ENCODE measurements at regions not wholly inside any gene's neighbourhood (a gene's known extent, or its start where the extent isn't known, plus 50 kb on each side); places are given as distances from the start of the nearest gene placed in this dataset.

GRCh38 chr4:184320631-184321030, 103.0 kb upstream of the ENPP6 start:
- DNase-seq, result no peak
- Histone ChIP-seq H3K36me3 (ENCODE audit: insufficient read depth in 1 of 2, low read depth in 1 of 2) (no peaks in the 10 kb centered on the region), H3K27ac (no peak overlapping the region), H3K4me1 (no peaks in the 10 kb centered on the region), H3K27me3 (ENCODE audit: insufficient read depth in 3 of 3, low read length in 2 of 3) (no peaks in the 10 kb centered on the region), H3K4me3 (no peak overlapping the region), H3K9me3 (no peaks in the 10 kb centered on the region)
- intact Hi-C loops (cut with DNase I), result no loop called here
- TF ChIP-seq CTCF (IDR thresholded peaks at IDR 0.05), result no peak
- 86 to 88% (median 87%) methylated on average over 8 of the region's 8 CpGs for WGBS, 3 donors
- ATAC-seq, result no peak

- no peaks in the 10 kb centered on the region for H3K9me3 ChIP-seq
- no peak overlapping the region for H3K27ac ChIP-seq
- no peaks in the 10 kb centered on the region for H3K27me3 ChIP-seq (ENCODE audit: insufficient read depth in 3 of 3, low read length in 2 of 3)
- H3K4me1 ChIP-seq, result no peaks in the 10 kb centered on the region
- no peak overlapping the region for H3K4me3 ChIP-seq
- no peak for TF ChIP-seq CTCF (IDR thresholded peaks at IDR 0.05)
- no peaks in the 10 kb centered on the region for H3K36me3 ChIP-seq (ENCODE audit: insufficient read depth in 1 of 2, low read depth in 1 of 2)
- ATAC-seq (no peak), DNase-seq (no peak)
- 89 to 94% (median 93%) methylated on average over 8 of the region's 8 CpGs for WGBS, 3 donors
- intact Hi-C loops (cut with DNase I), result no loop called here
These were observed 101.2 kb upstream of the ENPP6 start for GRCh38 chr4:184318852-184319251.

GRCh38 chr4:184317234-184317918, 99.7 kb upstream of the ENPP6 start:
- DNase-seq (no peak), ATAC-seq (no peak)
- H3K27me3 ChIP-seq (ENCODE audit: insufficient read depth in 3 of 3, low read length in 2 of 3), result no peaks in the 10 kb centered on the region
- WGBS, 3 donors, result 78 to 88% (median 87%) methylated on average over 14 of the region's 14 CpGs
- H3K9me3 ChIP-seq, result no peaks in the 10 kb centered on the region
- no peak overlapping the region for H3K27ac ChIP-seq
- no peak overlapping the region for H3K4me3 ChIP-seq
- intact Hi-C loops (cut with DNase I), result no loop called here
- H3K4me1 ChIP-seq, result no peaks in the 10 kb centered on the region
- TF ChIP-seq CTCF (IDR thresholded peaks at IDR 0.05), result no peak
- no peaks in the 10 kb centered on the region for H3K36me3 ChIP-seq (ENCODE audit: insufficient read depth in 1 of 2, low read depth in 1 of 2)

- 89 to 91% (median 91%) methylated on average over 10 of the region's 10 CpGs for WGBS, 3 donors
- no peaks in the 10 kb centered on the region for H3K27me3 ChIP-seq (ENCODE audit: insufficient read depth in 3 of 3, low read length in 2 of 3)
- H3K4me3 ChIP-seq, result no peak overlapping the region
- no peak for TF ChIP-seq CTCF (IDR thresholded peaks at IDR 0.05)
- ATAC-seq (no peak), DNase-seq (no peak)
- intact Hi-C loops (cut with DNase I), result no loop called here
- H3K9me3 ChIP-seq, result no peaks in the 10 kb centered on the region
- H3K36me3 ChIP-seq (ENCODE audit: insufficient read depth in 1 of 2, low read depth in 1 of 2), result no peaks in the 10 kb centered on the region
- H3K4me1 ChIP-seq, result no peaks in the 10 kb centered on the region
- H3K27ac ChIP-seq, result no peak overlapping the region
These were observed 99.1 kb upstream of the ENPP6 start for GRCh38 chr4:184316821-184317220.
